ENCODE measurements at regions not wholly inside any gene's neighbourhood (a gene's known extent, or its start where the extent isn't known, plus 50 kb on each side); places are given as distances from the start of the nearest gene placed in this dataset.
"Not testable (repeated sequence)": the region's sequence is repeated elsewhere in the genome, so short reads cannot be mapped to it uniquely, and the experiment has no call there.

DNA sequence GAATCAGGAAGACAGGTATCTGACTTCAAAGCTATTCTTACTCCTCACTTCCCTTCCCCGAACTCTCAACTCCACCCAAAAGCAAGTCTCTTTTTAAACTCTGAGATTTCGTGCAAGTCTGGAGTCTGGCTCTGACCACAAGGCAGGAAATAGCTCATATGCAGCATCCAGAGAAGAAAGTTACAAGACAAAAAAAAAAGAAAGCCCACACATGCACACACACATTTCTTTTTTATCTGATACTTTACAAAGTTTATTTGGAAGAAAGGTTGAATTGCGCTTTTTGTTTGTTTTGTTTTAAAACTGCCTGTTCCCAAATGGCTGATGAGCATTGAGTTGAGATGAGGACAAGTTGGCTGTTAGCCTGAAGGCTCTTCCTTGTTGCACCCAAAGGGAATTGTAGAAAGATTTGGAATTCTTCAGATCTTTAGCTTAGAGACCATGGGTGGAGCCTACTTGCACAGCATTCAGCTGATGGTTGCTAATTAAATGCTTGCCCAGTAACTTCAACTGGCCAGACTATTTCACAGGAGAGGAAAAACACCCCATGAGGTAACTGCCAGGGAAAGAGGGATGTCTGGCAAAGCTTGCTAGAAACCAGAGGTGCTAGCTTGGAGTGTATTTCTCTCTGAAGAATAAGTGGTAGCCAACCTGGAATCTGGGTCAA is 490.3 kb downstream of the TTLL7 start:
- DNase-seq, result peak; percentile 43

GRCh38 chr1:83505148-83505547 is 493.8 kb downstream of the TTLL7 start:
- DNase-seq, result no peak

GRCh38 chr1:83503153-83503552 is 495.8 kb downstream of the TTLL7 start:
- DNase-seq, result no peak

DNA sequence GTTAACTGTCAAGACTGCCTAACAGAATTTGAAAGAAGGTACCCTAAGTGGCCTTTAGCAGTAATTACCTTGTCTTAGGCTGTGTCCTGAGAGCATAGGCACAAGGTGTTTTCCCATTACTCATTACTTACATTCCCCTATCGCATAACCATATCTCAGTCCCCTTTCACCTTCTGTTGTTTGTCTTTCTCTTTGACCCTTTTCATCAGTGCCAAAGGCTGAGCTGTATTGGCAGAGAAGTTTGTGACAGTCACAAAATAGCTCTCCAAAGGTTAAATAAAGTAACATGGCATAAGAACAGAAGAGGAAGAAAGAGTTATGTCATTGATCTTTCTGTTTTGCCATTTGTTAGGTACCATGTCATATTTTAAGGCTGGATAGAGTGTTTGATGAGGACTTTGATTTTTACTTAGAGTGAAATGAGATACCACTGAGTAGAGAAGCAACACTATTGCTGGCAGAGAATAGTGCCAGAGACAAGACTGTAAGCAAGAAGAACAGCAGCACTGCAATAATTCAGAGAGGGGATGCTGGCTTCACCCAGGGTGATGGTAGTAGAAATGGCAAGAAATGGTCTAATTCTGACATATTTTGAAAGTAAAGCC is 497.8 kb downstream of the TTLL7 start:
- DNase-seq, result no peak

DNA sequence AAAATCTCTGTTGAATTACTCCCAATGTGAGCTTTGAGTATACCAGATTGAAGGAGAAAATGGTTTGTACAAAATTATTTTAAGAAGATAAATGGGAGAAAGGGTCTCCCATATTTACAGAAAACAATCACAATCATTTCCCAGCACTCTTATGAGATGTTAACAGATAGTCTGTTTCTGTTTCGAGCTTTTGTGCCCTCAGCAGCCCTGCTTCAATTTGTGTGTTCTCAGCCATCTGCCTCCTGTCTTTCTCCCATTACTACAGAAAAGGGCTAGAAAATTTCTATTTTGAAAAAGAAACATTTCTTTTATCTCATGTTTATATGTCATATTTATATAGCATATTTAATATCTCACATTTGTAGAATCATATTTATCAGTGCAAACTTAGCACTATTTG is 498.4 kb downstream of the TTLL7 start:
- DNase-seq, result no peak

DNA sequence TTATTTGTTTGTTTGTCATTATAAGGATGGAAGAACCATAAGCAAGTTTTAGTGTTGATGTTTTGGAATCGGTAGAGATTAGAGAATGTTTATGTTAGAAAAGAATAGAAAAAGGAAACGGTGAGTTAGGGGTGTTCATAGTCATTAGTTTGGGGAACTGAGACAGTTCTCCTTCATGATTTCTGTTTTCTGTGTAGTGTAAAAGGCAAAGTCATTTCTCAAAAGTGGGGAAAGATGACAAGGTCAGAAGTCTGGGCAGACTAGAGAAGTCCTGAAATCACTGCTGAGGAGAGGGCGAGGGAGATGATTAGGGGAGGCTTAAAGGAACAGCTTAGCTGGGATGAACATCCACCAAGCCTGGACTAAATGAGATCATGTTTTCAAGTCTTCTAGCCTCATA is 498.9 kb downstream of the TTLL7 start:
- DNase-seq, result no peak

DNA sequence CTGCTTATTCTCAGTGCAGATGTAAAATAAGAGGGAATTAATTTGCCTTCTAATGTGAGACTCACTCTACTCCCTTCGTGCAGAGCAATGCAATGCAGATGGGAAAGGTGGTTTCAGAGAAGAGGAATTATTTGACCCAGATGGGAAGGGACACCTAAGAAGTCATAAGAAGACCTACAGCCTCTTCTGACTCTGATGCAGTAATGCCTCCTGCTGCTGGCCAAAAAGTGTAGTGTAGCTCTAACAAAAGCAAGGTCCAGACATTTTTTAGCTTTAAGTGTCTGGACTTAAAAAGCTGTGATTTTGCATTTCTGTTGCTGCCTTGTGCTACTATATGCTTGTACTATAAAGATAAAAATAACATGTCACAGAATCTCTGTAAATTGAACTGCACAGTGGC is 501.4 kb downstream of the TTLL7 start:
- no peak for DNase-seq

DNA sequence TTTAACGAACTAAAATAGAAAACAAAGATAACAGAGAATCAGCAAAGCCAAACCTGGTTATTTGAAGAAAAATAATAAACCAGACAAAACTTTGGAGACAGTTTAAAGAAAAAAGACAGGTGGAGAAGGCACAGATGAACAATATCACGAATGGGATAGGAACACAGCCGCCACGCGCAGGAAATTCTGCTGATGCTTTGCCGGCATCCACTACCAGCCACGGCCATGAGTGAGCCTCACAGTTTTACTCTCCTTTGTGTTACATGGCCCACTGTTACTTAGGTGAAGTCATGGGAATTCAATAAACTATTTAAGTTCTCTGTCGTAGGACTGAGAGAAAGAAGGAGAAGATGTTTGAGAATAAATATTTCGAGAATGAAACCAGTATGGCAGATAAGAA is 503.4 kb downstream of the TTLL7 start:
- DNase-seq, result no peak

DNA sequence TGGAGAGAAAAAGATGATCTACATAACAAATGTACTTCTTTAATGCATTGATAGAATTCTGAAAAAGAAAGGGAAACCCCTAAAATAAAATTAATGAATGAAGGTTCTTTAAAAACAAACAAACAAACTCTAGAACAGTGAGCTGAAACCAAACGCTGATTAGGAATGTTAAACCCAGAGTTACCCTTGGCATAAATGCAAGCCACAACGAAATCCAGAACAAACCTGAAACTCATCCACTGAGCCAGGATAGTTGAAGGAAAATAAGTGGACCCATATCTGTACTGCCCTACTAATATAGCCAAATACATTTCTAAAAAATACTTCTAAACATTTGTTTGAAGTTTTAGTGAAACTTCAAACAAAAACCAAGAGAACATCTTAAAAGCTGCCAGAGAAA is 505.3 kb downstream of the TTLL7 start:
- no peak for DNase-seq

DNA sequence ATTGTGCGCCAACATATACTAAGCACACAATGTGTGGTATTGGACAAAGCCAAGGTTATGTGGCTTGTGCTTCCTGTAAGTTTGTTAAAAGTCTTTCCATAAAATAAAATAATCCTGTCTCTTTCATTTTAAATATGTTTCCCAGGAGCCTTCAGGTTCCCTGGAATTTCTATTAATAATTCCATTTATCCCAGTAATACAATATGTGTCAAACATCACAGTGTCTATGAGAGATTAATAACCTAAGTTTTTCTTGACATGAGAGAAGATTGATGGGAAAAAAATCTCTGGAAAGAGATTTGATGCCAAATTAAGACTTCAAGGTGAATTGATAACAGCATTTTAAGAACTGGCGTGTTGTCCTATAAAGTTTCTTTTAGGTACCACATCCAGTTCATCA is 507.0 kb downstream of the TTLL7 start:
- no peak for DNase-seq

GRCh38 chr1:83490988-83491387 is 507.9 kb downstream of the TTLL7 start:
- DNase-seq, result no peak

DNA sequence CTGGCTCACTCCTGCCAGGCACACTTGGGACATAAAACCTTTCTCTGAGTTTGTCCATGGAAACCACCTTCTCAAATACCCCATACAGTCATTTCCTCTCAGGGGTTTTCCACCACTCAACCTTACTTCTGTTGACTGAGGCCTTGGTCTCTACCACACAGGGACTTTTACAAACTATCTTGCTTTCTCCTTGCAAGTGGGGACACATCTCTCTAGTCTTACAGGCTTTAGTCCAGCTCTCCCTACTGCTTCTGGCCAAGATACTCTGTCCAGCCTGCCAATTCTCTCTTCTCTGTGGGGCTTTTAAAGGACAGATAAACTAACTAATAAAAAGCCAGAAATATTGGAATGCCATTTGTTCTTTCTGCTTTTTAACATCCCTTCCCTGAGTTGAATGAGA is 510.8 kb downstream of the TTLL7 start:
- DNase-seq, result peak; percentile 5

DNA sequence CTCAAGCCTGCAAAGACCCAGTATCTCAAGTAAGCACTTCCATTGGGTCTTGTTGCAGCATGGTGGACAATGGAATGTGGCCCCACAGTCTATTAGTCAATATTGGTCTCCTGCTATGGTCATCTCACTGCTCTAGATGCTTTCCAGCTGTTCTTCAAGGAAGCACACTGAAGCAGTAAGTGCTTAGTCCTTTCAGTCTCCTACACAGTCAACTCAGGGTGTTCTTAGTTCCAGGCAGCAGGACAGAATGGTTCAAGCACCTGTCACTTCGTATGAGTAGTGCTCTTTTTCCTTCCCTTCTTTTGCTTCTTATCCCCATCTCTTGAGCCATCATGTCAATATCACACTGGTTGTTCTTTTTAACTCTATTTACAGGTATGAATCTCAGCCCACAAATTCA is 511.5 kb downstream of the TTLL7 start:
- not testable (repeated sequence) for DNase-seq

DNA sequence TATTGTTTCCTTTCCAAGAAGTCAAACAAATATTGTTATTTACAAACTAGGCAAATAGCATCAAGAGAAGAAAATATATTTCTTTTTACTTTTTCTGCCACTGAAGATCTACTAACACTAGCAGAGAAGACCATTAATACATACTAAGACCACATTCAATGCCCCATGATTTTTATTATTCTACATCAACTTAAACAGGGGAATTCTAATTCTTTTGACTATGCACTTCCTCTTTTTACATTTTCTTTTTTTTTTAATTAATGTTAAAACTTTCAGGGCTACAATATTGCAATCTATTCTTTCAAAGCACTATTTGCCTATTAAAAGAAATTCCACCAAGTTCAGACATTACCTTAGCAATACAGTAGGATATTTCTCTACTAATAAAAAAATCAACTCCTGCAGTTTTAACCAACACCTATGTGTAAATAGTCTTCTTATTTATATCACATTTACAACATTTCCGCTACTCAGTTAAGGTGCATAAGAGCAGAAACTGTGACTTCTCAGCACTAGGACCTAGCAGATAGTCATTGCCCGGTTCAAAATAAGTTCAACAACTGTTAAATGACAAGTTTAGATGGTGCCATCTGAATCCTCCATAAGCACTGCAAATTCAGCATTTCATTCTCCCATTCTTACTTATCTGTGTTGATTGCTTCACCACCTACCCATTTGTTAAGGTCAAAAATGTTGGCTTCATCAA is 513.5 kb downstream of the TTLL7 start:
- DNase-seq, result not testable (repeated sequence)

DNA sequence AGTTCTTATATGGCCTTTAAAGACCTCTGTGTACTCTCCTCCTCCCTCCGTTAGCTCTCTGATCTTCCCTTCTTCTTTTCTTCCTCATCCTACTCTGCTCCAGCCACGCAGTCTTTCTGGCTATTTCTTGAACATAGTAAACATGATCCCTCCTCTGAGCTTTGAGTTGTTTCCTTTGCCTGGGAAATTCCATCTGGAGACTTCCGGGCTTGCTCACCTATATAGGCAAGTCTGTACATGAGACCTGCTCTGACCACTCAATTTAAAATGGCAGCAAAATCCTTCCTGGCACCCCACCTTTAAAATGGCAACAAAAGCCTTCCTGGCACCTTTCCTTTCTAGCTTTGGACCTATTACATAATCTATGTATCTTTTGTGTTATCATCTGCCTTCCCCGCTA is 517.6 kb downstream of the TTLL7 start:
- not testable (repeated sequence) for DNase-seq

DNA sequence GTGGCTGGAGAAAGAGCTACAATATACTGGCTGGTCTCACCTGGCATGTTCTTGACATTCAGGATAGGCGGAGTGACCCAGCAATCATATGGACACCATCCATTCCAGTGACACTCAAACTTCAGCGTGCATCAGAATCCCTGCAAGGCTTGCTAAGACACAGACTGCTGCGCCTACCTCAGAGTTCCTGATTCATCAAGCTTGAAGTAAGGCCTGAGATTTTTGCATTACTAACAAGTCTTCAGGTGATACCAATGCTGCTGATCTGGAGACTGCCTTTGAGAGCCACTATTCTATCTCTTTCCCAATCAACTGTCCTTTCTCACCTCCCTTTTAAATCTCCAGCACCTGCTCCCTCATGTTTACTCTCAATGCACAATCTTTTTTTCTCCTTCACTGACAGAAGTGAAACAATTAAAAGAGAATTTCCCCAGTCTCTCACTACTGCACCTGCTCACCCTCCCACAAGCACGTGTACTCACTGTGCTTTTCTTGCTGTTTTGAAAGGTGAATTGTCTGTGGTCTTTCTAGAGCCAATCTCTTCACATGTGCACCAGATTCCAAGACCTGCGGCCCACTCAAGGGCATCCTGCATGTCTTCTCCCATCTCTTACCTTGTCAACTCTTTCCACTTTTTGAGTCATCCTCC is 519.2 kb downstream of the TTLL7 start:
- DNase-seq, result not testable (repeated sequence)

DNA sequence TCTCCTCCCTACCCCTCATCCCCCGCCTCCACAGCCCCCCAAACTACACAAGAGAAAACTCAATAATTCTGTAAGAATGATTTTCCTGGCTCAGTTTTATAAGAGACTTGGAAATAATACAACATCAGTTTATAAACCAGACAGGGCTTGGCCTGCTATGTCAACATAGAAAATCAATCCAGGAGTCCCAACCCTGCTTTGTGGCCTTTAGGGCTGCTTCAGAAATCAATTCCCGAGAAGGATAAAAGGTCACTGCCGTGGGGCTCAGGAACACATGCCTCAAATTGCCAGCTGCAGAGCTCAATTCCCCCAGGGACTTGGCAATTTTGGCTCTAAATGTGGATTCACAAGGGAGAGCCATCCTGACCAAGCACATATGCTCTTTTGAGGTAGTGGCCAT is 520.8 kb downstream of the TTLL7 start:
- not testable (repeated sequence) for DNase-seq

- not testable (repeated sequence) for DNase-seq
Measured at GRCh38 chr1:83476518-83476917, 522.4 kb downstream of the TTLL7 start.

DNA sequence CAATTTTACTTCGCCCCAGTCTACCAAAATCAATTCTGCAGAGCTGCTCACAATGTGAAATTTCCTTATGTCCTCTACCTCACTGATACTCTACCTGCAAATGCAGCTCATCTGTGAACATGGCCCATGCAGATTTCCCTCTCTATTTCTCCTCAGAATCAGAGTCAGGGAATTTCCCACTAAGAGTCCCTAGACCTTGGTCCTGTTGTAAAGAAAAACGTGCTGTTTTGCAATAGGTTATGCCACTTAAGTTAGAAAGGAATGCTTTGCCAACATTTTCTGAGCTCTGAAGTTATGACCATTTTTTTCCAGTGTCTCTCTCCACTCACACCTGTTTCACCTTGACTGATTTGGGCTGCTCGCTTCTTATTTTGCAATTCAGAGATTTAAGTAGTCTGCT is 524.0 kb downstream of the TTLL7 start:
- not testable (repeated sequence) for DNase-seq

- not testable (repeated sequence) for DNase-seq
Measured at GRCh38 chr1:83473986-83474385, 524.9 kb downstream of the TTLL7 start.

DNA sequence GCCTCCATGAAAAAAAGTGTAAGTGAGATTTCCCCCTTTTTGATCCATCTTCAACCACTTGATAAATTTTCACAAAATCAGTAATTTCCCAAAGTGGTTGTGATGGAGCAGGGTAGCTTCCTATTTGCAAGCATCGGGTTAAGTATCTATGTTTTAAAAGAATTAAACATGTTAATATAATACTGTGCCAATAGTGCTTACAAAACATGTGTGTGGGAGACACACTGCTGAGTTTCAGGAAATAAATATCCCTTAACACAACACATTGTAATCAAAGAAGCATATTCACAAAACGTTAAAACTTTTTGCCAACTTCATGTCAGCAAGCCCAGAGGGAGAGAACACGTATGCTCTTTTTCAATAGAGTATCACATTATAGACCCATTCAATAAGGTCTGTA is 526.9 kb downstream of the TTLL7 start:
- not testable (repeated sequence) for DNase-seq

DNA sequence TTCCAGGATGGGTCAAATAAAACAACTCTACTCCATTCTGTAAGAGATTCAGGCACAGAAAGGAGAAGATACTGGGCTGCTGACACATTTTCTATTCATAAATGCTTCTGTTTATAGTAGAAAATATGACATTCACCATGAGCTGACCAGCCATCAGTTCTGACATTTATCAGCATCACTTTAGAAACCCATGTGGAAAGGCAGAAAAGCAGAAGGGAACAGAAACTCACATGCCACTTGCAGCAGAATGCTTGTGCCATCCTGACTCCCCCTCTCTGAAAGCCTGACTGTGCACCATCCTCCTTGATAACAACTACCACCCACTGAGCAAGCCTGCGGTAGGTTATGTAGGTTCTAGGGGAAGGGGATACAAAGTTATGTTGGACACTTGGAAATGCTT is 527.7 kb downstream of the TTLL7 start:
- DNase-seq, result not testable (repeated sequence)

GRCh38 chr1:83468336-83468735 is 530.6 kb downstream of the TTLL7 start:
- not testable (repeated sequence) for DNase-seq
